IMR-90 (cell line): ENCODE measurements at regions not wholly inside any gene's neighbourhood (a gene's known extent, or its start where the extent isn't known, plus 50 kb on each side); places are given as distances from the start of the nearest gene placed in this dataset.
"Not testable (repeated sequence)": the region's sequence is repeated elsewhere in the genome, so short reads cannot be mapped to it uniquely, and the experiment has no call there.

Source experiments
- ATAC-seq: fragments of 200-7000 bp; cut with Tn5 transposase; 2 replicates; pipeline ENCODE4 v1.9.1; 2020; ENCODE audit warnings: low read depth, mild to moderate bottlenecking, moderate library complexity
- BruUV-seq: library from RNA; stranded (reverse); fragments of 400-500 nt; replicated peaks from 2 replicates; lab custom pipeline; 2021; lab: Mats Ljungman, UMichigan
- CTCF ChIA-PET: fragments of 300-600 bp; formaldehyde crosslinking; extraction: SDS; loops from one replicate; lab custom pipeline; 2021; ENCODE audit warnings: antibody characterized with exemption; lab: Yijun Ruan, JAX
- POLR2A ChIA-PET: fragments of 300-600 bp; sonication (Branson Sonifier 250); formaldehyde crosslinking; loops from one replicate; lab custom pipeline; 2022; ENCODE audit warnings: antibody characterized with exemption; ENCODE audit not compliant: unreplicated experiment; lab: Charles Lee
- DNase-seq: peaks from one replicate; pipeline ENCODE4 v3.0.0; 2013
- H2AFZ ChIP-seq: replicated peaks from 2 replicates; pipeline ENCODE3; 2013; ENCODE audit warnings: low read length, mild to moderate bottlenecking; ENCODE audit not compliant: poor library complexity
- H2AK5ac ChIP-seq: 2 replicates; pipeline ENCODE4 v1.6.1; 2013; ENCODE audit warnings: low read depth, low read length, inconsistent platforms
- H2AK9ac ChIP-seq: replicated peaks from 2 replicates; pipeline ENCODE3; 2013; ENCODE audit warnings: mild to moderate bottlenecking, low read depth, low read length, moderate library complexity; ENCODE audit not compliant: poor library complexity
- H2BK120ac ChIP-seq: 2 replicates; pipeline ENCODE4 v1.6.1; 2013; ENCODE audit warnings: low read depth, low read length, inconsistent platforms
- H2BK15ac ChIP-seq: 3 replicates; pipeline ENCODE4 v1.6.1; 2013; ENCODE audit warnings: low read depth, low read length, inconsistent platforms
- H2BK20ac ChIP-seq: 2 replicates; pipeline ENCODE4 v1.6.1; 2013; ENCODE audit warnings: low read depth, mild to moderate bottlenecking, inconsistent platforms, low read length, moderate library complexity
- H2BK5ac ChIP-seq: 2 replicates; pipeline ENCODE4 v1.6.1; 2013; ENCODE audit warnings: mild to moderate bottlenecking, low read depth, low read length, inconsistent platforms; ENCODE audit not compliant: poor library complexity, severe bottlenecking
- H3K14ac ChIP-seq: replicated peaks from 2 replicates; pipeline ENCODE4 v1.6.1; 2013; ENCODE audit warnings: low read depth, low read length, inconsistent platforms
- H3K18ac ChIP-seq: 2 replicates; pipeline ENCODE4 v1.6.1; 2013; ENCODE audit warnings: low read depth, low read length, control low read depth
- H3K23ac ChIP-seq: 2 replicates; pipeline ENCODE4 v1.6.1; 2013; ENCODE audit warnings: low read depth, low read length, inconsistent platforms
- H3K27ac ChIP-seq: 2 replicates; pipeline ENCODE4 v1.5.1; 2013; ENCODE audit warnings: mild to moderate bottlenecking, control low read depth, low read length; ENCODE audit not compliant: insufficient read depth
- H3K27me3 ChIP-seq: 2 replicates; pipeline ENCODE4 v1.6.1; 2013; ENCODE audit warnings: low read length; ENCODE audit not compliant: control insufficient read depth, insufficient read depth
- H3K36me3 ChIP-seq: 2 replicates; pipeline ENCODE4 v1.6.1; 2013; ENCODE audit warnings: low read length, mixed read lengths; ENCODE audit not compliant: control insufficient read depth, insufficient read depth
- H3K4ac ChIP-seq: 2 replicates; pipeline ENCODE4 v1.6.1; 2013; ENCODE audit warnings: low read depth, low read length, inconsistent platforms
- H3K4me1 ChIP-seq: 2 replicates; pipeline ENCODE4 v1.6.1; 2013; ENCODE audit warnings: low read length, mixed read lengths; ENCODE audit not compliant: control insufficient read depth, insufficient read depth
- H3K4me2 ChIP-seq: 2 replicates; pipeline ENCODE4 v1.6.1; 2013; ENCODE audit warnings: low read depth, mild to moderate bottlenecking, control low read depth, low read length, moderate library complexity
- H3K4me3 ChIP-seq: 2 replicates; pipeline ENCODE4 v1.5.1; 2013; ENCODE audit warnings: low read depth, mild to moderate bottlenecking, control low read depth, low read length, moderate library complexity; ENCODE audit not compliant: insufficient read depth
- H3K56ac ChIP-seq: 2 replicates; pipeline ENCODE4 v1.6.1; 2013; ENCODE audit warnings: low read length, inconsistent platforms; ENCODE audit not compliant: insufficient read depth; ENCODE audit errors: extremely low read depth
- H3K79me1 ChIP-seq, 2 experiments: 2 replicates each; pipeline ENCODE4 v1.6.1; 2013; ENCODE audit warnings: low read length in 2 of 2, inconsistent platforms in 1 of 2, low read depth in 1 of 2
- H3K9ac ChIP-seq: 2 replicates; pipeline ENCODE4 v1.6.1; 2013; ENCODE audit warnings: low read depth, low read length, control low read depth
- H3K9me1 ChIP-seq: 2 replicates; pipeline ENCODE4 v1.6.1; 2013; ENCODE audit warnings: low read length, inconsistent platforms; ENCODE audit not compliant: insufficient read depth
- H3K9me3 ChIP-seq: 2 replicates; pipeline ENCODE4 v1.6.1; 2013; ENCODE audit warnings: low read length; ENCODE audit not compliant: control insufficient read depth, insufficient read depth
- H4K20me1 ChIP-seq: 2 replicates; pipeline ENCODE4 v1.6.1; 2013; ENCODE audit warnings: low read length, inconsistent platforms; ENCODE audit not compliant: insufficient read depth
- H4K5ac ChIP-seq: 2 replicates; pipeline ENCODE4 v1.6.1; 2013; ENCODE audit warnings: mild to moderate bottlenecking, low read depth, low read length, control low read depth
- H4K8ac ChIP-seq, 2 experiments: 2 replicates each; pipeline ENCODE4 v1.6.1; 2013; ENCODE audit warnings: low read depth in 2 of 2, low read length in 2 of 2, control low read depth in 1 of 2, inconsistent platforms in 1 of 2
- H4K91ac ChIP-seq: 2 replicates; pipeline ENCODE4 v1.6.1; 2013; ENCODE audit warnings: low read depth, low read length, inconsistent platforms; ENCODE audit not compliant: insufficient read depth
- WGBS, 2 experiments: methylation state at CpG; one replicate each; pipeline versions ENCODE4 v1.1.5 to v1.1.7; 2013; ENCODE audit warnings: missing lambda C conversion rate in 2 of 2; ENCODE audit not compliant: insufficient read length in 1 of 2; ENCODE audit errors: extremely low coverage in 2 of 2; 5-methylcytosine and 5-hydroxymethylcytosine counted together
- dilution Hi-C: fragments of 300-500 bp; cut with HindIII; formaldehyde crosslinking; loops from one replicate; pipeline ENCODE4 v1.14.3; 2018; ENCODE audit warnings: low sequenced_read_pairs; ENCODE audit not compliant: unreplicated experiment
- in situ Hi-C: fragments of 300-500 bp; cut with MboI; formaldehyde crosslinking; loops from 3 replicates; pipeline ENCODE4 v1.14.3; 2019; ENCODE audit warnings: low sequenced_read_pairs, inconsistent platforms, mixed read lengths
- intact Hi-C: fragments of 100-400 bp; cut with micrococcal nuclease; formaldehyde crosslinking; loops from 2 replicates; pipeline ENCODE4 v1.10.0; 2022

GRCh38 chrX:27087176-27087575, 376.0 kb downstream of the PPP4R3C start:
- H3K14ac ChIP-seq, BruUV-seq: not testable (repeated sequence)

More at GRCh38 chrX:27087176-27087575, 376.0 kb downstream of the PPP4R3C start:
- H2AFZ ChIP-seq, H3K9me1 ChIP-seq, H2AK5ac ChIP-seq, H2BK5ac ChIP-seq, H3K4me3 ChIP-seq, intact Hi-C loops, H3K27ac ChIP-seq, H4K91ac ChIP-seq, H3K4me2 ChIP-seq, H3K79me1 ChIP-seq, H3K9me3 ChIP-seq, DNase-seq, ATAC-seq, H3K36me3 ChIP-seq, H4K8ac ChIP-seq, H3K18ac ChIP-seq, H3K4me1 ChIP-seq, H4K20me1 ChIP-seq, H3K9ac ChIP-seq, H2BK20ac ChIP-seq, dilution Hi-C loops, H2AK9ac ChIP-seq, H4K5ac ChIP-seq, POLR2A ChIA-PET, H3K27me3 ChIP-seq, CTCF ChIA-PET, H3K4ac ChIP-seq, H3K56ac ChIP-seq, in situ Hi-C loops, H2BK15ac ChIP-seq, H3K23ac ChIP-seq, H2BK120ac ChIP-seq: not testable (repeated sequence)
- no CpG with 5 or more reads among the region's 11 CpGs for WGBS, 2 experiments
